RWPE1 (cell line): ENCODE measurements at regions not wholly inside any gene's neighbourhood (a gene's known extent, or its start where the extent isn't known, plus 50 kb on each side); places are given as distances from the start of the nearest gene placed in this dataset.

Experiments used
- CTCF ChIA-PET: fragments of 350-600 bp; sonication (Branson Sonifier 250); formaldehyde crosslinking; extraction: SDS; loops from one replicate; lab custom pipeline; 2021; lab: Yijun Ruan, JAX
- POLR2A ChIA-PET: fragments of 400-600 bp; formaldehyde crosslinking; extraction: SDS; loops from one replicate; lab custom pipeline; 2020; ENCODE audit warnings: antibody characterized with exemption; ENCODE audit not compliant: low non-redundant PET; lab: Yijun Ruan, JAX
- DNase-seq: peaks from one replicate; pipeline ENCODE4 v3.0.0; 2012; ENCODE audit warnings: low spot score
- H3K27ac ChIP-seq: fragments of 450-650 bp; 2 replicates; pipeline ENCODE4 v1.5.1; 2017
- TF ChIP-seq, protein P1 (sequence below): fragments of 450-650 bp; conservative IDR thresholded peaks from 2 replicates; pipeline ENCODE4 v1.5.1; 2017; ENCODE audit warnings: low read depth, mild to moderate bottlenecking

- ChIA-PET CTCF (no interaction called here), POLR2A (no interaction called here)
- DNase-seq: no peak
- TF ChIP-seq, protein P1, sequence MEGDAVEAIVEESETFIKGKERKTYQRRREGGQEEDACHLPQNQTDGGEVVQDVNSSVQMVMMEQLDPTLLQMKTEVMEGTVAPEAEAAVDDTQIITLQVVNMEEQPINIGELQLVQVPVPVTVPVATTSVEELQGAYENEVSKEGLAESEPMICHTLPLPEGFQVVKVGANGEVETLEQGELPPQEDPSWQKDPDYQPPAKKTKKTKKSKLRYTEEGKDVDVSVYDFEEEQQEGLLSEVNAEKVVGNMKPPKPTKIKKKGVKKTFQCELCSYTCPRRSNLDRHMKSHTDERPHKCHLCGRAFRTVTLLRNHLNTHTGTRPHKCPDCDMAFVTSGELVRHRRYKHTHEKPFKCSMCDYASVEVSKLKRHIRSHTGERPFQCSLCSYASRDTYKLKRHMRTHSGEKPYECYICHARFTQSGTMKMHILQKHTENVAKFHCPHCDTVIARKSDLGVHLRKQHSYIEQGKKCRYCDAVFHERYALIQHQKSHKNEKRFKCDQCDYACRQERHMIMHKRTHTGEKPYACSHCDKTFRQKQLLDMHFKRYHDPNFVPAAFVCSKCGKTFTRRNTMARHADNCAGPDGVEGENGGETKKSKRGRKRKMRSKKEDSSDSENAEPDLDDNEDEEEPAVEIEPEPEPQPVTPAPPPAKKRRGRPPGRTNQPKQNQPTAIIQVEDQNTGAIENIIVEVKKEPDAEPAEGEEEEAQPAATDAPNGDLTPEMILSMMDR: no peak
- H3K27ac ChIP-seq: no peak overlapping the region
Observed at GRCh38 chr17:79292501-79292900, 217.9 kb downstream of the ENGASE start.

- ChIA-PET CTCF (no interaction called here), POLR2A (no interaction called here)
- no peak overlapping the region for H3K27ac ChIP-seq
- TF ChIP-seq, protein P1: no peak
- no peak for DNase-seq
Observed at GRCh38 chr17:79291391-79291790, 216.8 kb downstream of the ENGASE start.

GRCh38 chr17:79290726-79291125, 216.1 kb downstream of the ENGASE start:
- TF ChIP-seq, protein P1: no peak
- DNase-seq: no peak
- no peak overlapping the region for H3K27ac ChIP-seq
- ChIA-PET CTCF (no interaction called here), POLR2A (no interaction called here)

DNA sequence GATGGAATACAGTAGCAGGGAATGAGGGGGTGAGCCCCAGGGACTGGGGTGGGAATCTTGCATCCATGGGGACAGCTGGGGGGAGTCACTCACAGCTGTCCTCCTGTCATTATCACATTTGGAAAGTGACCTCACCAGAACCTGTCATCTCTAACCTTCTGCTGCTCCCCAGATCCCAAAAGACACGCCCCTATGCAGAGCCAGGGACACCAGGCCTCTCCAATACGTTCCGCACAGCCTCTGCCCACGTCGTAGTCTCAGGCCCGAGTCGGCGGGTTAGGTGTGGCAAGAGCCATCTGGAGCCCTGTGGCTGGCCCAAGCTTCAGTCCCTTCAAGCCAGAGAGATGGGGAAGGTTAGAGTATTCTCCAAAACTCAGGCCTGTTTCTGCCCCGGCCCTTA, 214.3 kb downstream of the ENGASE start:
- TF ChIP-seq, protein P1: no peak
- ChIA-PET CTCF (no interaction called here), POLR2A (no interaction called here)
- H3K27ac ChIP-seq: no peak overlapping the region
- DNase-seq: no peak

DNA sequence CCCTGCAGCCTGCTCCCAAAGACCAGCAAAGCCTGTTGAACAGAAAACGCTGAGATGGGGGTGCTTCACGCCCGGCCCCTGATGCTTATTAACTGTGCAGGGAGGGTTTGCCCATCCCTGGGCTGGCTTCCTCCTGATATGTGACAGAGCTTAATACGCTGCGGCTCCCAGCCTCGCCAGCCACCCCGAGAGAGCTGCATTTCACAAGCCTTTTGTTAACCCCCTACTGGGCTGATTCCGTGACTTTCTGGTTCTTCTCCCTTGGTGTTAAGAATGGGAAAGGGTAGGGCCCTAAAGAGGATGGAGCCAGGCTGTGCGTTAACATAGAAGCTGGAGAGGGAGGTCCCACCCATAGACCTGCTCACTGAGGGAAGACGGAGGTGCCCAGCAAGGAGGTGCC, 211.8 kb downstream of the ENGASE start:
- CTCF ChIA-PET: no interaction called here

DNA sequence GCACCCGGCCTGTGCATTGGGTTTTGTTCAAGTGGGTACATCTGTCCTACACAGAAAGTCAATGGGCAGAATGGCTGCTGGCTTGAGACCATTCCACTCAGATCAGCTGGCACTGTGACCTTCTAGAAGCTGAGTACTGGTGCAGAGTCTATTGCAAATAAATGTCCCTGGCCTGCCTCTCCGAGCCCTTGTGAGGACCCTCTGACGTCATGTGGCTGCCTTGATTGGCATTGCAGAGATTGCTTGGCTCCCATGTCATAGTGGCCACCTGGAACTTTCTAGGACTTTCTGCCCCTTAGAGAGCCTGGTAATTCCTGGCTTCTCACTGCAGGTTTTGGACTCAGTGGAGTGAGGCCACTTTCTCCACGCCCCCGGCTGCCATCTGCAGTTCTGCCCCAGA, 211.3 kb downstream of the ENGASE start:
- POLR2A ChIA-PET: no interaction called here
- H3K27ac ChIP-seq: no peak overlapping the region
- no peak for DNase-seq
- TF ChIP-seq, protein P1: no peak
- CTCF ChIA-PET: no interaction called here

More for the DNA sequence above, 211.8 kb downstream of the ENGASE start:
- TF ChIP-seq, protein P1: no peak
- POLR2A ChIA-PET: no interaction called here
- H3K27ac ChIP-seq: no peak overlapping the region
- no peak for DNase-seq

GRCh38 chr17:79282294-79282693, 207.7 kb downstream of the ENGASE start:
- CTCF ChIA-PET: no interaction called here
- POLR2A ChIA-PET: no interaction called here

More at GRCh38 chr17:79282294-79282693, 207.7 kb downstream of the ENGASE start:
- TF ChIP-seq, protein P1: no peak
- no peak for DNase-seq
- no peak overlapping the region for H3K27ac ChIP-seq
